Spleen (tissue), 7 donors: ENCODE measurements at regions not wholly inside any gene's neighbourhood (a gene's known extent, or its start where the extent isn't known, plus 50 kb on each side); places are given as distances from the start of the nearest gene placed in this dataset.

Experiments used
- POLR2A ChIP-seq, 3 donors: fragments of 450-650 bp; IDR thresholded peaks; one replicate each; pipeline ENCODE4 v1.5.1; 2017; ENCODE audit warnings: antibody characterized with exemption in 3 of 3, mild to moderate bottlenecking in 1 of 3
- TF ChIP-seq, protein P1 (sequence below), 11 experiments: fragments of 200-600 bp in 7 of 11; fragments of 450-650 bp in 4 of 11; sonication (generic) in 4 of 11; IDR thresholded peaks in 8 of 11; conservative IDR thresholded peaks in 3 of 11; 1 replicate in 7 of 11; 2 replicates in 4 of 11; pipeline versions ENCODE4 v1.4.0 to v1.8.0; 2016 to 2021; ENCODE audit warnings: antibody characterized with exemption in 11 of 11, inconsistent platforms in 4 of 11, mild to moderate bottlenecking in 1 of 11
- donor health status: DM: no; HTN: no; CAD: no; lungs with moderate emphysema.
- donor health status: DM: no; HTN: no; CAD: no.
- donor health status: DM: no; HTN: no; CAD: no.

DNA sequence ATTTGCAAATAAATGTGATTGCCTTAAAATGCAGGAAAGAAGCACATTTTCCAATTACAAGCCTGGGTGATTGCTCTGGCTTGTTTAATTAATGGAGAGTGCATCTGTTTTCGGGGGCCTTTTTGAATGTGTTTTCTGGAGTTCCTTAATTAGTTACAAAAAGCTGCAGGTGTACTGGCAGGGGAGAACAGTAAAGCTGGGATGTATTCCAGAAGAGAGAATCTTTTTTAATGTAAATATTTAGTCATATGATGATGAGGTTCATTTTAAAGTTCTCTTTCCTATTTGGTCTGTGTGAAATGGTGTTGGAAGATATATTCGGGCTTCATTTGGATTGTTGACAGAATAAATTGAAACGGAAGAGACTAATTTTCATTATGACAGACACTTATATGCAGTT, 70.9 kb upstream of the N4BP1 start:
- TF ChIP-seq, protein P1, sequence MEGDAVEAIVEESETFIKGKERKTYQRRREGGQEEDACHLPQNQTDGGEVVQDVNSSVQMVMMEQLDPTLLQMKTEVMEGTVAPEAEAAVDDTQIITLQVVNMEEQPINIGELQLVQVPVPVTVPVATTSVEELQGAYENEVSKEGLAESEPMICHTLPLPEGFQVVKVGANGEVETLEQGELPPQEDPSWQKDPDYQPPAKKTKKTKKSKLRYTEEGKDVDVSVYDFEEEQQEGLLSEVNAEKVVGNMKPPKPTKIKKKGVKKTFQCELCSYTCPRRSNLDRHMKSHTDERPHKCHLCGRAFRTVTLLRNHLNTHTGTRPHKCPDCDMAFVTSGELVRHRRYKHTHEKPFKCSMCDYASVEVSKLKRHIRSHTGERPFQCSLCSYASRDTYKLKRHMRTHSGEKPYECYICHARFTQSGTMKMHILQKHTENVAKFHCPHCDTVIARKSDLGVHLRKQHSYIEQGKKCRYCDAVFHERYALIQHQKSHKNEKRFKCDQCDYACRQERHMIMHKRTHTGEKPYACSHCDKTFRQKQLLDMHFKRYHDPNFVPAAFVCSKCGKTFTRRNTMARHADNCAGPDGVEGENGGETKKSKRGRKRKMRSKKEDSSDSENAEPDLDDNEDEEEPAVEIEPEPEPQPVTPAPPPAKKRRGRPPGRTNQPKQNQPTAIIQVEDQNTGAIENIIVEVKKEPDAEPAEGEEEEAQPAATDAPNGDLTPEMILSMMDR (IDR thresholded peaks at IDR 0.05 in 8 of 11, conservative IDR thresholded peaks at IDR 0.05 in 3 of 11): no peak
- TF ChIP-seq POLR2A (IDR thresholded peaks at IDR 0.05): no peak
